ENCODE measurements at regions not wholly inside any gene's neighbourhood (a gene's known extent, or its start where the extent isn't known, plus 50 kb on each side); places are given as distances from the start of the nearest gene placed in this dataset.
"Not testable (repeated sequence)": the region's sequence is repeated elsewhere in the genome, so short reads cannot be mapped to it uniquely, and the experiment has no call there.

DNA sequence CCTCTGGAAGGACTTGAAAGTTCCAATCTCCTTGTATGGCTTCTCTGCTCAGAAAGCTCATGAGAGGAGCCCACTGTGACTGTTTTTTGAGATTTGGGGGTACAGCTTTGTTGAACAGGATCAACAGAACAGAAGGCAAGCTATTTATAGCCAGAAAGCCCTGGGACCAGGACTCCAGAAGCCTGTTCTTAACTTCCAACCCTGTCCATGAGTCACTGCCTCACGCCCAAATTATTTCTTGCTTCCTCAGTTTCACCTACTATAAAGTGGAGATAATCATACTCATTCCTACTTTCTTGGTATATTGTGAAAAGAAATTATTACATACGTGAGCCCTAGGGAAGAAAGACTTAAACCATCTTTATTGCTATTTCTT lies 100.9 kb upstream of the MARCKS start:
- DNase-seq (ENCODE audit: low spot score), result no peak

GRCh38 chr6:113758214-113758613 lies 98.9 kb upstream of the MARCKS start:
- DNase-seq (ENCODE audit: low spot score), result no peak

DNA sequence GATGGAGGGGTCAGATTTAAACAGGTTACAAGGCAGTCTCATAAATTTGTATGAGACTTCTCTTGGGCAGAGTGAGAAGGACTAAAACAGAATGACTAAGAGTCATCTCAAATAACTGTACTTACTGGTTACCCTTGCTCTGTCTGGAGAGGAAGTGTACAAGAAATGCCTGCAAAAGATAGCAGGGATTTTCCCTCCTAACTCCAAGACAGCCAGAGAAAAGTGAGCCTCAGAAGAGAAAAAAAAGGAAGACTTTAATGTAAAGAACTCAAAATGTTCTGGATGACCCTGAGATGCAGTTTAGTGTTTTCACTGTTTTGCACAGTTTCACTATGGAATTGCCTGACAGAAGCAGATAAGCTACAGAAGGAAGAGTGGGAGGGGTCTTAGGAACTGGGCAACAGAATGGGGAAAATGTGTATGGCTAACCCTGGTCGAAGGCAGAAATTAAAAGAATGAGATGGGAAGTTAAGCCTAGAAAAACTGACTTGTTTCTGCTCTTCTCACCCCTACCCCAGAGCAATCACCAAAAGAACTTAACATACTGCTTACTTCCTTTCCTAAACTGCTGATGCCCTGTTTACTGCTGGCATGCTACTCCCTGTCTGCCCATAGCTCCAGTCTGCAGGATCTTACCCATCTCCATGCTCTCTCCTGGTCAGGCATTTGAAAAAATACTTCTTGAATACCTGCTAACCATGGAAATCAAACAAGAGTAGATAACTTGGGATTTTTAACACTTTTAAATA lies 98.1 kb upstream of the MARCKS start:
- no peak for DNase-seq (ENCODE audit: low spot score)

- DNase-seq (ENCODE audit: low spot score), result peak; percentile 20
Measured at GRCh38 chr6:113762641-113763040, 94.5 kb upstream of the MARCKS start.

GRCh38 chr6:113763311-113763766 lies 93.8 kb upstream of the MARCKS start:
- DNase-seq (ENCODE audit: low spot score), result peak; percentile 12

DNA sequence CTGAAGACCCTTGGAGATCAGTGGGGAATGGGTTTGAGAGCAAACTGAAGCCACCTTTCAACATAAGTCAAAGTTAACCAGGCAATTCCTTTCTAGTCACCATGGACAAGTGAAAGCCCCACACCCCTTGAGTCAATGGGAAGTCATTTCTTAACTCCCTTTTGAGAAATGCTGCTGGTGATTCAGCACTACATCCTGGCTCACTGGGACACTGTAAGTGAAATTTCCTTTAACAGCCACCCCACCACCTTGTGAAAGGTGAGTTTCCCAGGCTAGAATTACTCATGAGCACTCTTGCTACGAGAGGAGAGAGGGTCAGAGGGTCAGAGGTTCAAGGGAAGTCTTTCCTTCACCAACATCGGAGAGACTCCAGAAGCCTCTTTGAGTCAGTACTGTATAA lies 93.3 kb upstream of the MARCKS start:
- peak; percentile 75 for DNase-seq (ENCODE audit: low spot score)

DNA sequence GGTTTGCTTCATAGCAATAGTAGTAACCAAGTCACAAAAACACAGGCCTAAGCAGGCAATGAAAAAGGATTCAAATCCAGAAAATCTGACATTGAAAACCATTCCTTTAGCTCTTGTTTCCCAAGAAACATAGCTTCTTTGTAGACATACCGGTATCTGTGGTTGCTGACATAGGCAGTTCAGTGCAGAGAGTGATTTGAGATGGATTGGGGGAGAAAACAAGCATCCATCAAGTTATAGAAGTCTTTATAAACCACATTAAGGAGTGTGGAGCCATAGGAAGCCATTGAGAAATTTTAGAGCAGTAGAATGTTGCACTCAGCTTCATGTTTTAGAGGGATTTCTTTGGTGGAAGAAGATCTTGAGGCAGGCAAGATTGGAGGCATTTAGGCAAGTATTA lies 91.2 kb upstream of the MARCKS start:
- DNase-seq (ENCODE audit: low spot score), result no peak

GRCh38 chr6:113767985-113768384 lies 89.2 kb upstream of the MARCKS start:
- DNase-seq (ENCODE audit: low spot score), result no peak

DNA sequence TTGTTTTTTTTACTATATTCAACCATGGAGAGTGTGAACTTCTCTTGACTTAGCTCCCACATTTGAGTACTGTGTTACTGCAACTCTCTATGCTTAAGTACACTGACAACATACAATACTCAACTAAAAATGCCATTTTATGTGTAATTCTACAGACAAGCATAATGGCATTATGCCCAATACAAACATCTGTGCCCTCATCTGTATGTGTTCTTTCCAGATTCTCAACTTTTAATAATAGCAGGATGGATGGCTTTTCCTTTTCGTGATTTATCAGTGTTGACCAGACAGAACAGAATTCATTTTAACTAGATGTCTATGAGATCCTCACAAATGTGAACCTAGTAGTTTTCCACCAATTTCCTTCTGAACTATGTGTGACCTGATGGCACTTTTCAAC lies 84.2 kb upstream of the MARCKS start:
- DNase-seq (ENCODE audit: low spot score), result no peak

GRCh38 chr6:113774127-113774825 lies 82.9 kb upstream of the MARCKS start:
- no peak for DNase-seq (ENCODE audit: low spot score)

DNA sequence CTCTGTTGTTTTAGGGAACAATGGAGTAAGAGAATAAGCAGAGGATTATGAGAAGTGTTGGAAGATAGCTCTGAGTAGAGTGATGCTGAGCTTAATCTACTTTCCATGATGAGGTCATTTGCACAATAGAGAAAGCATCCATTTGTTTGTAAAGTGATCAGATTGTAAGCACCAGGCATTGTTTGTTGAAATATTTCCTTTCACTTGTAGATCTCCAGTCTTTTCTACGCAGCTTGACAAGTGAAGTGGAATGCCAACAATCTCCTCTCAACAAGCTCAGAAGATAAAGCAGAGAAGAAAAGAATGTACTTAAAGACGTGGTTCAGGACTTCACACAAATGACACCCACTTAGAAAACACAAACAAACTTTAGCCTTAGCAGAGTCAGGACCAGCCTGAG lies 80.1 kb upstream of the MARCKS start:
- no peak for DNase-seq (ENCODE audit: low spot score)

- DNase-seq (ENCODE audit: low spot score), result no peak
Measured at GRCh38 chr6:113777601-113778000, 79.5 kb upstream of the MARCKS start.

DNA sequence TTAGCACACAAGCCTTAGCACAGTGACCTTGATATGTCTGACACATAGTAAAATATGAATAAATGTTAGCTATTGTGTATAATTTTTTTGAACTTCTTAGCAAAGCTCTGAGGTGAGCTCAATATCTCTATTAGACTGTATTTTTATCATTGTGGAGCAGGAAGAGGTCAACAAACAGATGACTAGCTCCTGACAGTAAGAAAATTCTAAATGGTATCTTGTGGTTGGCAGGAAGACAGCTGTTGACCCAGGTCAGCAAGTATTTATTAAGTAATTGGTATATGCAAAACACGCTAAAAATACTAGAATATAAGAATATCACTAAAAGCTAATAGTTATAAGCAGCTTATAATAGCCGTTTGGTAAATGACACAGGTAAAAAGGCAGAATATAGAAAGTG lies 77.5 kb upstream of the MARCKS start:
- peak; percentile 17 for DNase-seq (ENCODE audit: low spot score)

- DNase-seq (ENCODE audit: low spot score), result no peak
Measured at GRCh38 chr6:113782636-113783035, 74.5 kb upstream of the MARCKS start.

- DNase-seq (ENCODE audit: low spot score), result no peak
Measured at GRCh38 chr6:113786168-113786567, 71.0 kb upstream of the MARCKS start.

DNA sequence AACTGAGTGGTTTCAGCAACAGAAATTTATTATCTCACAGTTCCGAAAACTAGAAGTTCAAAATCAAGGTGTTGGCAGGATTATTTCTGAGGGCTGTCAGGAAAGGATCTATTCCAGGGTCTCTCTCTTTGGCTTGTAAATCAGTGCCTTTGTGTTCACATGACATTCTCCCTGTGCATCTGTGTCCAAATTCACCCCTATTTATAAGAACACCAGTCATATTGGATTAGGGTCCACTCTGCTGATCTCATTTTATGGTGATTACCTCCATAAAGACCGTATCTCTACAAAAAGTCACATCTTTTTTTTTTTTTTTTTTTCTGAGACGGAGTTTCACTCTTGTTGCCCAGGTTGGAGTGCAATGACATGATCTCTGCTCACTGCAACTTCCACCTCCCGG lies 68.6 kb upstream of the MARCKS start:
- DNase-seq (ENCODE audit: low spot score), result no peak

DNA sequence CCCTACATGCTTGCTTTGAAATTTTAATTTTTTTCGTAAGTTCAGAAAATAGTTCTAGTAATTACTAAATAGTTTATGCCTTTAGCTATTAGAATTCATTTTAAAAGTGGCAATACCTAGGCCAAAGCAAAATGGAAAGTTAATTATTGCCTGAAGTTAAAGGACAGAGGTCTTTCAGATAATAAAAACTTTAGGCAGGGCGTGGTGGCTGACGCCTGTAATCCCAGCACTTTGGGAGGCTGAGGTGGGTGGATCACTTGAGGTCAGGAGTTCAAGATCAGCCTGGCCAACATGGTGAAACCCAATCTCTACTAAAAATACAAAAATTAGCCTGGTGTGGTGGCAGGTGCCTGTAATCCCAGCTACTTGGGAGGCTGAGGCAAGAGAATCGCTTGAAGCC lies 65.9 kb upstream of the MARCKS start:
- DNase-seq (ENCODE audit: low spot score), result not testable (repeated sequence)

DNA sequence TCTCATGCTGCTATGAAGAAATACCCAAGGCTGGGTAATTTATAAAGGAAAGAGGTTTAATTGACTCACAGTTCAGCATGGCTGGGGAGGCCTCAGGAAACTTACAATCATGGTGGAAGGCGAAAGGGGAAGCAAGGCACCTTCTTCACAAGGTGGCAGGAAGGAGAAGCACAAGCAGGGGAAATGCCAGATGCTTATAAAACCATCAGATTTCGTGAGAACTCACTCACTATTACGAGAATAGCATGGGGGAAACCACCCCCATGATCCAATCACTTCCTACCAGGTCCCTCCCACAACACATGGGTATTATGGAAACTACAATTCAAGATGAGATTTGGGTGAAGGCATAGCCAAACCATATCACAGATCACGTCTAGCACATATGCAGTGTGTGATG lies 61.8 kb upstream of the MARCKS start:
- DNase-seq (ENCODE audit: low spot score), result not testable (repeated sequence)

- DNase-seq (ENCODE audit: low spot score), result no peak
Measured at GRCh38 chr6:113796038-113796437, 61.1 kb upstream of the MARCKS start.

DNA sequence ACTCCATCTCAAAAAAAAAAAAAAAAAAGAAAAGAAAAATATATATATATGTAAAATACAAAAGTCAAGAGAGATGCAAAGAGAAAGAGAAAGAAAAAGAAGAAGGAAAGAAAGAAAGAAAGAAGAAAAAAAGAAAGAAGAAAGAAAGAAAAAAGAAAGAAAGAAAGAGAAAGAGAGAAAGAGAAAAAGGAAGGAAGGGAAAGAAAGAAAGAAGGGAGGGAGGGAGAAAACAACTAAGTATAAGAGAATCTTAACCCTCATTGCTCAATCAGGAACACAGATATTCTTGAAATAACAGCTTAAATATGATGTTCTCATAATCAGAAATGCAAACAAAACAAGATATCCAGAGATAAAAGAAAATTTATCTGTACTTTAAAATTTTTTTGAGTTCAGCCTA lies 54.4 kb upstream of the MARCKS start:
- DNase-seq (ENCODE audit: low spot score), result no peak

DNA sequence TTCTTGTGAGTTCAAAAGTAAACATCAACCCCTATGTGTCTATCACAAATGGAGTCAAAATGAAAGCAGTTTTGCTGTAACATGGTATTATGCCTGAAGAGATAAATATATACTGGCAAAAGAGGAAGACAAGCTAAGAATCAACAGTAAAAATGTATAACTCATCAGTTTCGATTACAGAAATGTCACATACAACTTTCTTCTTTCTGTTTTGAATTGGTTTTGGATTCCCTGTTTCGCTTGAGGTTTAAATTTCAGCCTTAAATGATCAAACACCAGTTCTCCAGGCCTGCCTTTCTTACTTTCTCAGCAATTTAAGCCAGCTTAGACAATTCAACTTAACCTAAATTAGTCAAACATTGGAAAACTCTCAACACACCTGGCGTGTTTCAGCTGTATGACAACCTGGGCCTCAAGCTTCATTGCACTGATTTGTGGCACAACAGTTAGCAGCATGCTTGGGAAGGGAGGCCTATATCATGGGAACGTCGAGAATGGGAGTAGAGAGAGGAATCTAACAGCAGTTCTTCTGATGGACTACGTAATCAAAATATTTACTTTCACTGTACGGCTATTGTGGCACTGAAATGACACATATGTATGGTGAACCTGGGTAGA lies 51.9 kb upstream of the MARCKS start:
- no peak for DNase-seq (ENCODE audit: low spot score)

- DNase-seq (ENCODE audit: low spot score), result no peak
Measured at GRCh38 chr6:113805811-113806495, 51.2 kb upstream of the MARCKS start.
